PFSK-1 (cell line): ENCODE measurements at regions not wholly inside any gene's neighbourhood (a gene's known extent, or its start where the extent isn't known, plus 50 kb on each side); places are given as distances from the start of the nearest gene placed in this dataset.
A peak's percentile ranks its signal among the peaks of the same experiment; 100 is the strongest.

Experiments
- FOXP2 ChIP-seq: optimal IDR thresholded peaks from 2 replicates; pipeline ENCODE3; 2011; ENCODE audit warnings: borderline replicate concordance, control low read depth, inconsistent platforms; ENCODE audit not compliant: insufficient read depth; ENCODE audit errors: extremely low read length, extremely low read depth
- POLR2AphosphoS5 ChIP-seq: IDR thresholded peaks from 2 replicates; pipeline ENCODE4 v1.6.1; 2012; ENCODE audit warnings: low read depth, mild to moderate bottlenecking, control low read depth, low read length, moderate library complexity
- SIN3A ChIP-seq: IDR thresholded peaks from 2 replicates; pipeline ENCODE4 v1.6.1; 2012; ENCODE audit warnings: mild to moderate bottlenecking, low read length, moderate library complexity, borderline replicate concordance; ENCODE audit not compliant: insufficient read depth
- TAF1 ChIP-seq: IDR thresholded peaks from 2 replicates; pipeline ENCODE4 v1.6.1; 2012; ENCODE audit warnings: low read length, control low read depth, borderline replicate concordance; ENCODE audit not compliant: insufficient read depth
- TF ChIP-seq, protein P1 (sequence below), 2 experiments: IDR thresholded peaks; 2 replicates each; pipeline versions ENCODE4 v1.6.1 to v1.8.0; 2011 to 2012; ENCODE audit warnings: low read depth in 2 of 2, low read length in 2 of 2, control low read depth in 1 of 2, inconsistent platforms in 1 of 2, mild to moderate bottlenecking in 1 of 2, moderate library complexity in 1 of 2; ENCODE audit not compliant: insufficient read depth in 1 of 2

DNA sequence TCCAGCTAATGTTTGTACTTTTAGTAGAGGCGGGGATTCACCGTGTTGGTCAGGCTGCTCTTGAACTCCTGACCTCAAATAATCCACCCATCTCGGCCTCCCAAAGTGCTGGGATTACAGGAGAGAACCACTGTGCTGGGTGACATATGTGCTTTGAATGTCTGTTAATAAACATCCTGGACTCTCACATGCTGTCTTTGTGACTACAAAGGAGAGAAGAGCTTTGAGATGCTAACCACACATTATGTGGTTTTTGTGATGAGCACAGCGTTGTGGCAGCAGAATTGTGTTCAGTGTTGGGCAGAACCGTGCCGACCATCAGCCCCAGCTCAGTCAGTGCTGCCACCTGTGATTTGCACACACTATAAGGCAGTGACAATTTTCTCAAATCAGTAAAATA is 500.1 kb upstream of the KLF6 start:
- TF ChIP-seq FOXP2: no peak
- TF ChIP-seq POLR2AphosphoS5: no peak
- no peak for TF ChIP-seq SIN3A
- no peak for TF ChIP-seq TAF1
- TF ChIP-seq, protein P1, sequence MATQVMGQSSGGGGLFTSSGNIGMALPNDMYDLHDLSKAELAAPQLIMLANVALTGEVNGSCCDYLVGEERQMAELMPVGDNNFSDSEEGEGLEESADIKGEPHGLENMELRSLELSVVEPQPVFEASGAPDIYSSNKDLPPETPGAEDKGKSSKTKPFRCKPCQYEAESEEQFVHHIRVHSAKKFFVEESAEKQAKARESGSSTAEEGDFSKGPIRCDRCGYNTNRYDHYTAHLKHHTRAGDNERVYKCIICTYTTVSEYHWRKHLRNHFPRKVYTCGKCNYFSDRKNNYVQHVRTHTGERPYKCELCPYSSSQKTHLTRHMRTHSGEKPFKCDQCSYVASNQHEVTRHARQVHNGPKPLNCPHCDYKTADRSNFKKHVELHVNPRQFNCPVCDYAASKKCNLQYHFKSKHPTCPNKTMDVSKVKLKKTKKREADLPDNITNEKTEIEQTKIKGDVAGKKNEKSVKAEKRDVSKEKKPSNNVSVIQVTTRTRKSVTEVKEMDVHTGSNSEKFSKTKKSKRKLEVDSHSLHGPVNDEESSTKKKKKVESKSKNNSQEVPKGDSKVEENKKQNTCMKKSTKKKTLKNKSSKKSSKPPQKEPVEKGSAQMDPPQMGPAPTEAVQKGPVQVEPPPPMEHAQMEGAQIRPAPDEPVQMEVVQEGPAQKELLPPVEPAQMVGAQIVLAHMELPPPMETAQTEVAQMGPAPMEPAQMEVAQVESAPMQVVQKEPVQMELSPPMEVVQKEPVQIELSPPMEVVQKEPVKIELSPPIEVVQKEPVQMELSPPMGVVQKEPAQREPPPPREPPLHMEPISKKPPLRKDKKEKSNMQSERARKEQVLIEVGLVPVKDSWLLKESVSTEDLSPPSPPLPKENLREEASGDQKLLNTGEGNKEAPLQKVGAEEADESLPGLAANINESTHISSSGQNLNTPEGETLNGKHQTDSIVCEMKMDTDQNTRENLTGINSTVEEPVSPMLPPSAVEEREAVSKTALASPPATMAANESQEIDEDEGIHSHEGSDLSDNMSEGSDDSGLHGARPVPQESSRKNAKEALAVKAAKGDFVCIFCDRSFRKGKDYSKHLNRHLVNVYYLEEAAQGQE (IDR thresholded peaks at IDR 0.05; ENCODE audit: insufficient read depth in 1 of 2, low read depth in 2 of 2, low read length in 2 of 2): no peak

DNA sequence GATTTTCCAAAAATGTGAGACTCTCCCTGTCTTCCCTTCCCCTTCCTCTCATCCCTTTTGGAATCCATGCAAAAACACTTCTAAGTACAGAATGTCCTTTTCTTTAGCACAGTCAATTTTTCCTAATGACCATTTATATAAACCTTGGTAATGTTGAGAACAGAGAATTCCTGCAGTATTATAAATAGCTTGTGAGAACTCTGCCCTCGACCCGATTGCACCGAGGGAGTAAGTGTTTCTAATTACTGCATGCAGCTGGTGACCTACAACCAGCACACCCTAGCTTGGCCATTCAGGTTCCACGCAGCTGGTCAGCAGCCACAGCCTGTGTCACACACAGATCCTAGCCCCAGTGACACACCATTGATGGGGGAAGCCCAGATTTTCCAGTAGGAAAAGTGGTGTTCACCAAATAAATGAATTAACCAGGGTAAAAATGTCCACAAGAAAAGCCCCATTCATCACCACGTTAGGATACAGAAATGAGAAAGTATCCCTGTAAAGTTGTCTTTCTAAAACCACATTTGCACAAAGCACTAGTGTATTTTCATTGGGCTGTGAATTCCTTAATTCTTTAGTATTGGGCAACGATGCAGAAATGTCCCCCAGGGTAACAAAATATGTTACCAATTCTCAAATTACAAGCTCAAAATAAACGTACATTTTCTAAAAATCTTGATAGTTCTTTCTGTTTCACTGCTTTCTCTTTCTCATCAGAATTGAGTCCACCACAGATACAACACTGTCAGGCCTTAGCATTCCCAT is 499.0 kb upstream of the KLF6 start:
- TF ChIP-seq FOXP2: no peak
- TF ChIP-seq, protein P1 (IDR thresholded peaks at IDR 0.05; ENCODE audit: insufficient read depth in 1 of 2, low read depth in 2 of 2, low read length in 2 of 2): peak in 1 of 2 experiments; percentile 37; a peak in 1 of 4 replicates

DNA sequence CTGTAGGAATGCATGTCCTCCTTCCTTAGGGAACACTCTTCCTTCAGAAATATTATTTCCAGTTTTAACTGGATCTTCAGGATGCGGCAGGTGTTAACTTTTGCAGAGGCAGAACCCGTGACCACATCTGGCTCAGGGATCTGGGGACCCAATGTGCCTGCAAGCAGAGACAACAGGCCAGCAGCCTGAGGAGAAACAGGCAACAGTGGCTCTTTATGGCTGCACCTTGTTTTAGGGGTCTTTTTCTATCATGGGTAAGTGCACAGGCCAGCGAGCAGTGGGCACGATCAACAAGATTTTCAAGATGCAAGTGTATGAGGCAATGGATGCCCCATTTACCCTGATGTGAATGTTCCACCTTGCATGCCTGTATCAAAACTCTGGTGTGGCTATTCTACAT is 497.5 kb upstream of the KLF6 start:
- no peak for TF ChIP-seq TAF1
- TF ChIP-seq, protein P1 (IDR thresholded peaks at IDR 0.05; ENCODE audit: insufficient read depth in 1 of 2, low read depth in 2 of 2, low read length in 2 of 2): no peak
- TF ChIP-seq SIN3A: no peak
- no peak for TF ChIP-seq FOXP2
- TF ChIP-seq POLR2AphosphoS5: no peak

DNA sequence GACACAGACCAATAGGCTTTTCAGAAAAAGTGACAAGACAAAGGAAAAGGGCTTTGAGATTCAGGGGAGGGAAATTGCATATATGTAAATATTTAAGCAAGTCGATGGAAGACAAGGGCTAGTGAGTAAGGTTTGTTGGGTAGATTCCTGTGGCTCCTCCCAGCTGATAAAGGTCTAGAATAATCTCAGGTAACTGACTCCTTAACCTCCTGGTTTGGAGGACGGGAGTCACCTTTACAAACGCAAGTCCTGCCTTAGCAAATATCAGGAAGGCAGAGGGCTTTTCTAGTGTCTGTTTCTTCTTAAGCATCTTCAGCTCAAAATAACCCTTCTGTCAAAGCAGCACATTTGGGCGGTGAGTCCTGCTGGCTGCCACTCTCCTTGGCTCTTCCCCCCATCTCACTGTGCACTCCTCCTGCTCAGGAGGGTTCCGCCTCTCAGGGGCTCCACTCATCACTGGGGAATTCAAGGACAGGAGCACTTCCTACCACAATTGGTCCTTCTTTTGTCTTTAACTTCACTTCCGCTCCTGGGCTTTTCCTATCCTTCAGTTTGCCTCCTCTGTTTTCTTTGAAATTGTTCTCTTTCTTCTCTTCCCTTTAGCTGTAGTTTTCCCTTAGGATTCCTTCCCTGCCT is 496.3 kb upstream of the KLF6 start:
- TF ChIP-seq POLR2AphosphoS5 (no peak), SIN3A (no peak), TAF1 (no peak)

DNA sequence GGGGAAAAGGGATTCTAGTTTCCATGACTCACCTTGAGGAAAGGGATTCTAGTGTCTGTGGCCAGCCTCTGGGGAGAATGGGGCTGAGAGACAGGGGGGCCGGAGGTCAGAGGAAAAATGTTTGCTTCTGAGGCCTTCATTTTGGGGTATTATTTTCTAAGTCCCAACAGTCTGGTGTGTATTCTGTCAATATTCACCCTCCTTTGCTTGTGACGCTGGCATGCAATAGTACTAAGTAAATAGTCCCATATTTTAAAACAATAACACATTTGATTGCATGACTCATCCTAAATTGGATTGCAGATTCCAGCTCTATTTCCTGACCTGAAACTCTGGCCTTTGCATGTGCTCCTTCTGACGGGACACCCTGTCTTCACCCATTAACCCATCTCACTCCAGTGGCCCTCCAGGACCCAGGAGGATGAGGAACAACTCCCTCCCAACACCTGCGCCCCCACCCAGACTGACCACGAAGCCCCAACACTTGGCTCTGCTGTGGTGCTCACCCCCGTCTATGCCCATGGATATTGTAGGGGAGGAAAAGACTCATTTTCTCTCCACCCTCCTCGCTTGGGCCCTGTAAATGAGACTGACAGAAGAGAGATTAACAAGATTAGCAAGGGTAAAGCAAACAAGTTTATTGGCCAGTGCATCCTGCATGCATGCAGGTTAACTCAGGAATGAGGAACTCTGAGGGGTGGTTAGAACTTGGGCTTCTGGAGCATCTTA is 495.6 kb upstream of the KLF6 start:
- no peak for TF ChIP-seq POLR2AphosphoS5
- TF ChIP-seq SIN3A: no peak
- TF ChIP-seq TAF1: no peak

DNA sequence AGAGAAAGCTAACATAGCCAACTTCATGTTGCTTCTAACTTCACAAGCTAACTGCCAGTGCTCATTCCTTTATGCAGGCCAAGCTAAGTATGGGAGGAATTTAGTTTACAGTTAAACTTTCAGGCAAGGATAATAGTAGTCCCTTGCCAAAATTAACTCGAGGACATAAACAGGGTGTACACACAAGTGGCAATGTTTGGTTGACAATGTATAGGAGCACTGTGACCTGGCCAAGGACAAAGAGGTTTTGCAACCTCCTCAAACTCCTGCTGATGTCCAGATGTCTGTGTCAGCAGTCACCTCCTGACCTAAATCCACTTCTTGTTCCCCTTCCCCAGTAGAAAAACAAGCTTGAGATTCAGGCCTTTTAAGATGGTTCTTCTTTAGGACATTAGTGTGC is 494.6 kb upstream of the KLF6 start:
- no peak for TF ChIP-seq POLR2AphosphoS5
